GM19043 (cell line): ENCODE measurements at regions not wholly inside any gene's neighbourhood (a gene's known extent, or its start where the extent isn't known, plus 50 kb on each side); places are given as distances from the start of the nearest gene placed in this dataset.

Experiments used
- ATAC-seq: cut with Tn5 transposase; IDR thresholded peaks from one replicate; pipeline ENCODE4 v1.9.1; 2021; ENCODE audit warnings: low read depth; ENCODE audit not compliant: unreplicated experiment

GRCh38 chr15:70453238-70453637 lies 310.1 kb downstream of the UACA start:
- ATAC-seq, result no peak

DNA sequence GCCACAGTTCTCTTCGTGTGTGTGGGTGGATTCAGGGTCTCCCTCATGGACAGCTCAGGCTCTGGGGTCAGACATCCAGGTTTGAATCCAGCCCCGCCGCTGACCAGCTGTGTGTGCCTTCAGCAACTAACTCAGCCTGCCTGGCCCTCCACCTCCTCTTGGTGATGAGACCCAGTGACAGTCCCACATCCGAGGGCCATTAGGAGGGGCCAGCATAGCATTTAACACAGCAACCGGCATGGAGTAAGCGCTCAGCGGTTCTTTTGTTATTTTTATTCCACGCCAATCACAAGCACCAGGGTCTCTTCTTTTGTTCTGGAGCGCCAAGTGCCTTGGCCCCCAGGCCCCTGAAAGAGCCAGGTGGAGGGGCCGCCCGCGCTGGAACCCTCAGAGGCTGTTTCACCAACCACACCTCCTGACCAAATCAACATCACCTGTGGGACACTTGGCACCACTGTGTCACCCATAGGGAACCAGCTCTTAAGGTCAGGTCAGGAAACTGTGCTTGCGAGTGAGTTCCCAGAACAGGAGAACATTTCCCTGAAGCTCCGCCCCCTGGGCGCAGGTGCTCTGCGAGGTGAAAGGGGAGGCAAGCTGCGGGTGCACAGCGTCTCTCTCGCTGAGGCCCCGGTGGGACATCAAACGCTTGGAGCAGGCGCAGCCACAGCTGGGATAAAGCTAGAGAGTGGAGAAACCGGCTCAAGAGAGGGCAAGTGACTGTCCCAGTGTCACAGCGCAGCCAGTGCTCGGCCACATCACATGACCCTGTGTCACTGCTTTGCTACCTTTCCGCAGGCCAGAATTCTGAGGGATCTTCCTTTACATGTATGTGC lies 311.3 kb downstream of the UACA start:
- ATAC-seq, result no peak

DNA sequence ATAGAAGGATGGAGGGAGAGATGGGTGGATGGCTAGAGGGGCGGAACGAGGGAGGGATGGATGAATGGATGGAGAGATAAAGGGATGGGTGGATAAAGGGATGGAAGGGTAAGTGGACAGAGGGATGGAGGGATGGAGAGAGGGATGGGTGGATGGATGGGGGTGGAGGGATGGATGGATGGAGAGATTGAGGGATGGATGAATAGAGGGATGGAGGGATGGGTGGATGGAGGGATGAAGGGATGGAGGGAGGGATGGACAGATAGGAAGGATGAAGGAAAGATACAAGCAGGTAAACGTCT lies 313.3 kb downstream of the UACA start:
- no peak for ATAC-seq

- ATAC-seq, result no peak
Measured at GRCh38 chr15:70449311-70450141, 313.8 kb downstream of the UACA start.

- ATAC-seq, result no peak
Measured at GRCh38 chr15:70447928-70448698, 315.2 kb downstream of the UACA start.

DNA sequence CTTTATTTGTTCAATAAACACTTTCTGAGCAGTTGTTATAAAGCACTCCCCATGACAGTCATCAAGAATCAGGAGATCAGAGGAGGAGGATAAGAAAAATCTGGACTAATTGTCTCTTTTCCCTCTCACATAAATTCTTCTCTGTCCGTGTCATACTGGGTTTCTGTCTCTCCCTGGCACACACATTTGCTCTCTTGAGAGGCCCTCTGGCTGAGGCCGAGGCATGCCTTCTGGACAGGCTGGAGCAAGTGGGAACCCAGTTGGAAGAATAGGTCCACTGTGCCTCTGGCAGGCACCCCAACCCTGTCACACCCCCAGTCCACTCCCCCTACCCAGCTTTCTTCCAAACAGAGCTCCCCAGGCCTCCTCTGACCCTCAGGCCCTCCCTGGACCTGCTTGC lies 315.8 kb downstream of the UACA start:
- ATAC-seq, result no peak

DNA sequence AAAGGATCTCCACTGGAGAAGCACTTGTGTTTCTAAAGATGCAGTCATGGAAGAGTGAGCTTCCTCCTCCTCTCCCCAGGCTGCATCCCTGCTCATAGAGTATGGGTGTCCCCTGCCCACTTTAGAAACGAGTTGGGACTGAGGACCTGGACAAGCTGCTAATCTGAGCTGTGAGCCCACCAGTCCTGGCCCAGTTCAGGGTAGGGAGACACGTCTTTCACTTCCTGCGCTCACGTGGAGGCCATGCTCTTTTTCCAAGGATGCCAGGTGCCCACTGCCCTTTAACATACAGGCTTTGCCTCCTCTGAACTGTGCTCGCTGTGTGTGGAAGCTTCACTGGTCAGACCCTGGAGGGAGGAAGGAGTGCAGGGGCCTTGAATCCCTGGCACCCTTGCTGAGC lies 316.3 kb downstream of the UACA start:
- ATAC-seq, result no peak

DNA sequence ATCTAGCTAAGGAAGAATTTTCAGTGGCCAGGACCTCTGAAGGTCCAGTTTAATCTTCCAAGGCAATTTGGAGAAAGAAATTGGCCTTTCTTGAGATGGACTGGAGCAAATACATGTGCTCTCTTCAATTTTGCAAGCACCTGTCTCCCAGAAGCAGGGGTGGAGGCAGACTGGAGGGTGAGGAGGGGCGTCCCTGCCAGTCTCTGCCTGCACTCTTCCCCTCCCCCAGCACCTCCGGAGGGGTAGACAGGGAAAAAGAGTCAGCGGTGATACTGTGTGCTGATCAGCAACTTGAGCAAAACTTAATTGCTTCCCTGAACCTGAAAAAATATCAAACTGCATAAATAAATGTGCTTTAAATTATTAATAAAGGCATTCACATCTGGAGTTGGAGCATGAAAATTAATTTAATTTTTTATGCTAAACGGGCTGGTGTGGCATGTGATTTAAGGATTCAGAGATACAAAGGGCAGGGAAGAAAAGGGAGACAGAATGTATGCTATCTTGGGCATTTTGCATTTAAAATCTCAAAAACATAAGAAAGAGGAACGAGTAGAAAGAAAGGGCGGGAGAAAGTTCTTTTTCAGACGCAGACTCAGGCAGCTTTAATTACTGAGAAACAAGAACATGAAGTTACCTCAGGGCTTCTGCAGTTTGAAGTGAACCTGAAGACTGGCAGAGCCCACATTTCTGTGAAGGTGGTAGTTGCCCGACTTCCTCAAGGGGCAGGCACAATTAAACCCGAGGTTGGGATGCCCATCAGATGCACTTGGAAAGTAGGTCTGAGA lies 319.7 kb downstream of the UACA start:
- ATAC-seq, result no peak

DNA sequence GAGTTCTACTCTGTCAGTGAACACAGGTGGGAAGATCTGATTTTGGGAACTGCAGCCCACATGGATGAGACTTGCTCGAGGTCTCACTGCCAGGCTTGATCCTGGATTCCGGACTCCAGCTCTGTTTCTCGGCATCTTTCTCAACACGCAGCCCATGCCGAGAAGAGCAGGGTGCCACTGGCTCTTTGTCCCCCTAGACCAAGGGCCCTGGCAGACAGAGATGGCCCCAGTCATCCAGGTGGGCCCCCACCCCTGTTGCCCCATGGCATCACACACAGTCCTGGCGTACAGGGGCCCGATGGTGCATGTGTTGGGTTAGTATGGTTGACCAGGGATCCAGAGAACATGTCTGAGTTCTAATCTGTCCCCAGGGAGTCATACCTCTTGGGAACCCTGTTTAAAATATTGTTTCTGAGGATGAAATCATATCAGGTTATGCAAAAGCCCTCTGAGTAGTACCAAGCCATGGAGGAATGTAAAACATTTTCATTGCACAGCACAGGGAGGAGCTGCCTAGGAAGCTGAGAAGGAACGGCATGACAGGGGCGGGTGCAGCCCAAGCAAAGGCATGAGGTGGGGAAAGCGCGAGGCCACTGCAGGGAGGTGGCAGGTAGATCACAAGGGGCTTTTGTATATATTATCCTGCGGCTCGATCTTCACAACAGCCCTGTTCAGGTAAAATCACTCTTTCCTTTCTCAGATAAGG lies 320.6 kb downstream of the UACA start:
- ATAC-seq, result no peak

GRCh38 chr15:70442211-70442610 lies 321.1 kb downstream of the UACA start:
- no peak for ATAC-seq

- no peak for ATAC-seq
Measured at GRCh38 chr15:70440416-70441138, 322.8 kb downstream of the UACA start.

GRCh38 chr15:70439880-70440279 lies 323.5 kb downstream of the UACA start:
- no peak for ATAC-seq

DNA sequence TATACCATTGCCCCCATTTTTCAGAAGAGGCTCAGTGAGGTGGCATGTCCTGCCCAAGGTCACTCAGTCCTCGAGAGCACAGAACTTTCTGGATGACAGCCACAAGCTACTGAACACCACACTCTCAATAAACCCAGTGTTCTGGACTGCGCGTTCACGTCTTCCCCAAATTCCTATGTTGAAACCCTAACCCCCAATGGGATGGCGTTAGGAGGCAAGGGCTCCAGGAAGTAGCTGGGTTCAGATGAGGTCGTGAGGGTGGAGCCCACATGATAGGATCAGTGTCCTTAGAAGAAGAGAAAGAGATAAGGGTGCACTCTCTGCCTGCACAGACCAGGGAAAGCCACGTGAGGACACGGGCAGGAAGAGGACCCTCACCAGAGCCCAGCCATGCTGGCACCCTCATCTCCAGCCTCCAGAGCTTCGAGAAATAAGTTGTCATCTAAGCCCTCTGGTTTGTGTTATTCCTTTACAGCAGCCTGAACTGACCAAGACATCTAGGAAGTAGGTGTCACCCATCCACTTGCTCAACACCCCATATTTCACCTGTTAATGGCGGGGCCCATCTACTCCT lies 324.0 kb downstream of the UACA start:
- no peak for ATAC-seq

DNA sequence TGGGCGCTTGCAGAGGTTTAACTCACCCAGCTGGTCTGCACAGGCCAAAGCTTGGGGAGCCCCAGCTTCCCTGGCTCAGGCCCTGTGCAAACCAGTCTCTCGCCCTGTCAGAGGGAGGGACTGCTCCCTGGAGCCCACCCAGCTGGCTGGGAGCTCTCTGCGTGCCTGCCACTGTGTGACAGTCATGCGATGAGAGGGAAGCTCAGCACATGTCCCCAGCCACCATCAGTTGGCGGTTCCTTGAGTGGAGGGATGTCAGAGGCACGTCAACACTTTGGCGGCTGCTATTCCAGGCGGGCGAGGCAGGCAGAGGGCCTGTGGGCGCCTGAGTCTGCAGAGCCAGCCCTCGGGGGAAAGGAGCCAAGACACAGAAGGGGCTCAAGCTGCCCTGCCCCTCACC lies 324.6 kb downstream of the UACA start:
- no peak for ATAC-seq

- ATAC-seq, result no peak
Measured at GRCh38 chr15:70437882-70438451, 325.4 kb downstream of the UACA start.

- no peak for ATAC-seq
Measured at GRCh38 chr15:70437089-70437488, 326.3 kb downstream of the UACA start.

- no peak for ATAC-seq
Measured at GRCh38 chr15:70436428-70436827, 326.9 kb downstream of the UACA start.

DNA sequence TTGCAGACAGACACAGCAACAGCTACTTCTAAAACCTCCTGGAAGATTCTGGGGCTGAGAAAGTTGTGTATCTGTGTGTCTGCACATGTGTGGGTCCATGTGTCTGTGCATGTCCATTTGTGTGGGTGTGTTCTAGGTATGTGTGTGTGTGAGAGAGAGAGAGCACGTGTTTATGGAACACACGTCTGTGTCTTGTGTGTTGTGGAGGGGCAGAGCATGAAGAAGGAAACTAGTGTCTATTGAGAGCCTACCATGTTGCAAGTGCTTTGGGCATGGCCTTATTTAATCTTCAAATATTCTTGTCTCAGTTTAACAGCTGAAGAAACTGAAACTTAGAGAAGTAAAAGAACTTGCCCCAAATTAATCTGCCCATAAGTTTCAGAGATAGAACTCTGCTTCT lies 327.5 kb downstream of the UACA start:
- no peak for ATAC-seq

DNA sequence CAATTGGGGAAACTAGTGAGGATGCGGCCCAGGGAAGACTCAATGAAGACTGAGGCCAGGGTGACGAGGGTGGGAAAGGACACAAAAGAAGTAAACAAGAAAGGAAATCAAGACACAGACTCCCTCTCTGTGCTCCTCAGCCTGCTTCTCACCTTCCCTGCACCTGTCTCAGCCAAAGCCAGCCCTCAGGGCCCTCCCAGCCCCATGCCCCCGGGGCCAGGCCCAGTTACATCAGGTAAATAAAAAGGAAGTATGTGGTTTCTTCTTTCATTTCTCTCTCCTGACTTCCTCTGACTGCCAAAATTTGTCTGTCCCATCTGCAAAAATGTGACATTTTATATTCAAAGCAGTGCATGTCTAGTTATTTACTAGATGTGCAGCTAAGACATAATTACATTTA lies 328.0 kb downstream of the UACA start:
- no peak for ATAC-seq
